GM08714 (cell line): ENCODE measurements at regions not wholly inside any gene's neighbourhood (a gene's known extent, or its start where the extent isn't known, plus 50 kb on each side); places are given as distances from the start of the nearest gene placed in this dataset.

Experiments
- H3K4me3 ChIP-seq: fragments of 200-500 bp; sonication (Bioruptor generic); 2 replicates; pipeline ENCODE4 v1.5.1; 2014; ENCODE audit warnings: mild to moderate bottlenecking, low read length, inconsistent platforms
- ZNF274 ChIP-seq: IDR thresholded peaks from 2 replicates; pipeline ENCODE4 v1.6.1; 2012; ENCODE audit warnings: mild to moderate bottlenecking, low read depth, low read length

GRCh38 chr5:124309241-124309980 is 437.0 kb downstream of the ZNF608 start:
- TF ChIP-seq ZNF274, result no peak
- no peak overlapping the region for H3K4me3 ChIP-seq

GRCh38 chr5:124303366-124303765 is 443.1 kb downstream of the ZNF608 start:
- H3K4me3 ChIP-seq, result no peak overlapping the region
- no peak for TF ChIP-seq ZNF274

- no peak overlapping the region for H3K4me3 ChIP-seq
- TF ChIP-seq ZNF274, result no peak
These were observed 443.9 kb downstream of the ZNF608 start for GRCh38 chr5:124302533-124302932.

- no peak overlapping the region for H3K4me3 ChIP-seq
- TF ChIP-seq ZNF274, result no peak
These were observed 444.6 kb downstream of the ZNF608 start for GRCh38 chr5:124301850-124302249.

GRCh38 chr5:124300815-124301621 is 445.4 kb downstream of the ZNF608 start:
- TF ChIP-seq ZNF274, result no peak
- H3K4me3 ChIP-seq, result no peak overlapping the region

DNA sequence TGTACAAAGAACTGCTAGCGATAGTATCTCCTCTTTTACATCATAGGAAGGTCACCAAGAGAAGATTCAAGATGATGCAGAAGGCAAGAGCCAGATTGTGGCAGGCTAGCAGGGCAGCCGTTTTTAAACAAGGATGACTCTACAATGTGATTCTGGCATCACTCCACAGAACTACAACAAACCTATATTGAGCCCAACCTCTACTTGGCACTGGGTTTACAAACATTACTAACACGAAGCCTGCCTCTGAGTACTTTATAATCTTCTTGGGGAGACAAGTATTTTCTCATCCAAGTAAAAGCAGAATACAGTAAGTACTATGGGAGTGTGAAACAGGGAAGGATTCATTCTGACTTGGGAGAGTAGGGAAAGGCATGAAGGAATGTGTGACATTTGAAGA is 448.6 kb downstream of the ZNF608 start:
- TF ChIP-seq ZNF274, result no peak
- no peak overlapping the region for H3K4me3 ChIP-seq

DNA sequence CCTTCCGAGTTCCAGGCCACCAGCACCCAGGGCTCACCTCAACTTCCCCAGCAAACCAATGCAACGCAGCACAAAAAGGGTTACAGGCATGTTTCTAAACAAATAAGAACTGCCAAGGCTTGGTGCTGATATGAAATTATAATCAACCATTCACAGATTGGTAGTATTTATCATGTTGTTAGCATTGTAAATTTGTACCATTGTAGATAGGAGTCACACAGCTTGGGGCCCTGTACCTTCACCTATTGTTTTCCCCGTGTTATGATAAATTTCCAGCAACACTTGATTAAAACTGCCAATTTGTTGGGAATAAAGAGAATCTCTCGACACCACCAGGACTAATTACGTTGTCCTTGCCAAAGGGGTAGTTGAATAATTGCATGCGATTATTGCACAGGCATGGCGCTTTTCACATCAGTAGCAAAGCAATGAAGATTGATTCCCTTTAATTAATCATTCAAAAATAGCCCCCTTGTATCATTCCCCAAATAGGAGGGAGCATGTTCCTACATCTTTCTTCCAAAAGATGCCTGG is 454.1 kb downstream of the ZNF608 start:
- H3K4me3 ChIP-seq, result no peak overlapping the region
- TF ChIP-seq ZNF274, result no peak

GRCh38 chr5:124289641-124290311 is 456.7 kb downstream of the ZNF608 start:
- no peak overlapping the region for H3K4me3 ChIP-seq

DNA sequence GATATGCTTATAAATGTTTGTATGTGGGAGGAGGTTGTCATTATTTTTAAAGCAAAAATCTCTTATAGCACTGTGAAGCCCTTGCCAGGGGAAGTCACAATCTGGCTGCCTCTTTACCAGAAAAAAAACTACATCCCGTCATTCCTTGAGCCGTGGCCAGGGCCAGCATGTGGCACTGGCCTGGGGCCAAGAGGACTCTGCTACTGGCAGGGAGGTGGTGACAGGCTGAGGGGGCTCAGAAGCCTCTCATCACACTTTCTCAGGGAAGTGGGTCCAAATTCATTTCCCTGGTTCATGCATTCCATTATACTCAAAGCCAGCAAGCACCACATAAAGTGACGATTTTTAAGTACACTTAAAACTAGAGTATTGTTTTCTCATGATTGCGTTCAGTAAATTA is 457.3 kb downstream of the ZNF608 start:
- no peak overlapping the region for H3K4me3 ChIP-seq
- TF ChIP-seq ZNF274, result no peak

More at GRCh38 chr5:124289641-124290311, 456.7 kb downstream of the ZNF608 start:
- no peak for TF ChIP-seq ZNF274

- no peak for TF ChIP-seq ZNF274
- no peak overlapping the region for H3K4me3 ChIP-seq
These were observed 458.6 kb downstream of the ZNF608 start for GRCh38 chr5:124287813-124288212.

GRCh38 chr5:124285733-124286132 is 460.7 kb downstream of the ZNF608 start:
- TF ChIP-seq ZNF274, result no peak

GRCh38 chr5:124285071-124285470 is 461.4 kb downstream of the ZNF608 start:
- H3K4me3 ChIP-seq, result no peak overlapping the region
- no peak for TF ChIP-seq ZNF274

More at GRCh38 chr5:124285733-124286132, 460.7 kb downstream of the ZNF608 start:
- H3K4me3 ChIP-seq, result no peak overlapping the region

DNA sequence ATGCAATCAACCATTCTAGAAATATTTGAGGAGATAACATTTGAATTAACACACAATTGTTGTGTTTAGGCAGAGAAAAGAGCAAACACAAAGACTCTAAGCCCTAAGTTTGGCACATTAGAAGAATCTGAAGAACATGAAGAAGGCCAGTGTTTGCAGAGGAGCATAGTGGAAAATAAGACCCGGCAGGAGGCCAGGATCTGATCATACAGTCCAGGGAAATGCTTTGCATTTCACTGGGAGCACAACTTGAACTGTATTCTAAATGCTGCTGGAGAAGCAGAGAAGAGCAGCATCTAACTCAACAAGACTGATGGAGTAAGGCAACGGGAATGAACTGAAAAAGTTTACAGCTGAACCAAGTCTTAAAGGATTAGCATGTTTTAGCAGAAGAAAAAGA is 463.4 kb downstream of the ZNF608 start:
- no peak overlapping the region for H3K4me3 ChIP-seq
- TF ChIP-seq ZNF274, result no peak

DNA sequence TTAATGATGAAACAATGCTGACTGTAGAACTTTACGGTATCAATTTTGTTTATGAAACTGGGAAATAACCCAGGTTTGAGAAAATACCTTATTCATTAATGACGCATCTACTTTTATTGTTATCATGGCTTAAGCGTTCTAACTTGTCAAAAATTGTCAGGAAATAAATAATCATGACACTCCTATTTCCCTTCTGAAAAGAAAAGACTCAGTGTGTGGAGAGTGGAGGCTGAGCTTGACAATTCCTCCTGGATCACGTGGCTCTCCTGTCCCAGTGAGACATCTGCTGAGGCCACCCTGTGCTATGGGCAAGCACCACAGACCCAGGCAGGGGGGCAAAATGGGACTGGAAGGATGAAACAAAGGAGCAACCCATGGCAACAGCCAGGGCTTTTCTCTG is 466.4 kb downstream of the ZNF608 start:
- TF ChIP-seq ZNF274, result no peak
- no peak overlapping the region for H3K4me3 ChIP-seq
